GM19452 (cell line): ENCODE measurements at regions not wholly inside any gene's neighbourhood (a gene's known extent, or its start where the extent isn't known, plus 50 kb on each side); places are given as distances from the start of the nearest gene placed in this dataset.
"Not testable (repeated sequence)": the region's sequence is repeated elsewhere in the genome, so short reads cannot be mapped to it uniquely, and the experiment has no call there.

Experiments
- ATAC-seq: cut with Tn5 transposase; IDR thresholded peaks from one replicate; pipeline ENCODE4 v1.9.1; 2021; ENCODE audit not compliant: unreplicated experiment

DNA sequence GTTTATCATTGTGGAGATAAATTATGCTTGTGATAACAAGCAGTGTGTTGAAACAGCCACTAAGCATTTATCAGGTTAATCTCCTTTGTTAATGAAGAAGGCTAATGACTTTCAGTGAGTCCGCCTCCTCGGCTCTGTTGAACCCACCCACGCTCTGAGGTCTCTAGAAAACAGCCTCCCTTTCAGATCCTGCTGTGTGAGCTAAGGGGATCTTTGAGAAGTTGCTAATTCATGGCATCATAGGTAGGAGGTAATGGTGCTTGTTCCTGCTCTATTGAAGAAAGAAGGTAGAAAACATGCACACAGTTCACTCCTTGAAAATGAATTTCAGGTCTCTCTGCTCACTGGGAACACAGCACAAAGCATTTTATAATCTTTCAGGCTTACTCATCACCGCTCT lies 483.9 kb downstream of the AACS start:
- ATAC-seq: no peak

GRCh38 chr12:125549836-125550235 lies 484.6 kb downstream of the AACS start:
- ATAC-seq: no peak

- no peak for ATAC-seq
Measured at GRCh38 chr12:125552295-125552694, 487.1 kb downstream of the AACS start.

- not testable (repeated sequence) for ATAC-seq
Measured at GRCh38 chr12:125561008-125561407, 495.8 kb downstream of the AACS start.

DNA sequence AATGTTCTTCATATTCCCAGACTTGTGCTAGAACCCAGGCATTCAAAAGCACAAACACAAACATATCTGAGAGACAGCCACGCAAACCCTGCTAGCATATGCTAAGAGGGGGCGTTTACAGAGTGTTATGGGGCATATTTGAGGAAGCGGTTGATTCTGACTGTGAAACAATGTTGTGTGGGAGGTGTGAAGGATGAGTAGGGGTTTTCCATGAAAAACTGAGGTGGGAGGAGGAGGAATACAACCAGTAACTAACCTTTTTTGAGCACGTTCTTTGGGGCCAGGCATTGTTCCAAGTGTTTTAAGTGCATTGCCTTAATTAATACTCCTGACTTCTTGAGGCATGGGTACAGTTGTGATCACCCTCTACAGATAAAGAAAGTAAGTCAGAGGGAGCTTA lies 499.5 kb downstream of the AACS start:
- no peak for ATAC-seq

GRCh38 chr12:125567581-125567980 lies 502.3 kb downstream of the AACS start:
- ATAC-seq: no peak

GRCh38 chr12:125568306-125568705 lies 503.1 kb downstream of the AACS start:
- no peak for ATAC-seq

GRCh38 chr12:125573271-125573670 lies 508.0 kb downstream of the AACS start:
- ATAC-seq: no peak

GRCh38 chr12:125577334-125577733 lies 512.1 kb downstream of the AACS start:
- no peak for ATAC-seq

DNA sequence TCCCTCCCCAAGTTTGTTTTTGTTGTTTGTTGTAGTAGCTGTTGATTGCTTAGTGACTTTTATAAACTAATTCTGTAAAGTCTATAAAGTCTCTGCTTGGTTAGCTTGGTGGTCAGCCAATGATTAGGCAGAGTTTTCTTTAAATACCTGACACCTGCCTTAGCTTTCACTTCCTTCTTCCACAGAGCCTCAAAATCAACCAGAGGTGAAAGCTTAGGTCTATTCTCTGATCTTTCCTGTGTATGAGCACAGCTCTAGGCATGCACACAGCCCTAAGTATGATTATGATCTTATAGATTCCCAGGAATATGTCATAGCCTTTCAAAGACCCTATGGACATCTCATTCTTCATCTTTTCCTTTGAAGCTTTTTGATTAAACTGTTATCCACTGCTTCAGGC lies 514.7 kb downstream of the AACS start:
- no peak for ATAC-seq

- no peak for ATAC-seq
Measured at GRCh38 chr12:125583071-125583470, 517.8 kb downstream of the AACS start.

- ATAC-seq: no peak
Measured at GRCh38 chr12:125586441-125586840, 521.2 kb downstream of the AACS start.

- no peak for ATAC-seq
Measured at GRCh38 chr12:125593269-125593668, 528.0 kb downstream of the AACS start.

GRCh38 chr12:125604976-125605375 lies 539.7 kb downstream of the AACS start:
- no peak for ATAC-seq

DNA sequence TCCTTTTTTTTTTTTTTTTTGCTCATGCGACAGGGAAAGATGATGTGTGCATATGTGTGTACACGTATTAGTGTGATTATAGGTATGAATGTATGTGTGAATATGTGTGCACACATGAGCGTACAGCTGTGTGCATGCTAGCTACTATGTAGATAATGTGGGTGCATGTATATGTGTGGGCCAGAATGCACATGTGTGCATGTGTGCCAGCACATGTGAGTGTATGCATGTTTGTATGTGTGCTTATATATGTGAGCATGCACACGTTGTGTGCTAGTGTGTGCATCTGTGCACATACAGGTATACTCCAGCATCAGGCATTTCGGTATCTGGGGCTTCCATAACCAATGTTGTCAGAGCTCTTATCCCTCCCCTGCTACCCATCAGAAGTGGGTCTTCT lies 541.1 kb downstream of the AACS start:
- ATAC-seq: no peak

- ATAC-seq: no peak
Measured at GRCh38 chr12:125610292-125610691, 545.1 kb downstream of the AACS start.

GRCh38 chr12:125610971-125611370 lies 545.7 kb downstream of the AACS start:
- ATAC-seq: no peak

DNA sequence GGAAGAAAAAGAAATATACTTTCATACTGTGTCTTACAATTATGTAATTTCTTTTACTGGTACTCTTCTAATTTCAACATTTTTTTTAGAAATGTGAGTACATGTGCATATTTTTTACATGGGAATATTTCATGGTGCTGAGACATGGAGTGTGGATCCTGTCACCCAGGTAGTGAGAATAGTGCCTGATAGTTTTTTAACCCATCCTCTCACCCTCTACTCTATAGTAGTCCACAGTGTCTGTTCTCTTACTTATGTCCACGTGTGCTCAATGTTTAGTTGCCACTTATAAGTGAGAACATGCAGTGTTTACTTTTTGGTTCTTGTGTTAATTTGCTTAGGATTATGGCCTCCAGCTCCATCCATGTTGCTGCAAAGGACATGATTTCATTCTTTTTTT lies 548.8 kb downstream of the AACS start:
- ATAC-seq: no peak

GRCh38 chr12:125619723-125620122 lies 554.5 kb downstream of the AACS start:
- no peak for ATAC-seq

DNA sequence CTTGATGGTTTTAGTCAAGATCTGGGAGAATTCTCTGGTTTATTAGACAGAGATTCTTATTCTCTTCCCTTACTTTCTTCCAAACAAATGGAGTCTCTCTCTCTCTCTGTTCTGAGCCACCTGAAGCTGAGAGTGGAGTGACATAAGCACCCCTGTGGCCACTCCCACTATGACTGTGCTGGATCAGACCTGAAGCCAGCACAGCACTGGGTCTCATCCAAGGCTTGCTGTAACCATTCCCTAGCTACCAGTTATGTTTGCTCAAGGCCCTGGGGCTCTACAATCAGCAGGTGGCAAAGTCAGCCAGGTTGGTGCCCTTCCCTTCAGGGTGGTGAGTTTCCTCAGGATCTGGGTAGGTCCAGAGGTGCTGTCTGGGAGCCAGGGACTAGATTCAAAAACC lies 568.5 kb downstream of the AACS start:
- no peak for ATAC-seq

- ATAC-seq: no peak
Measured at GRCh38 chr12:125634813-125635212, 569.6 kb downstream of the AACS start.

GRCh38 chr12:125639826-125640225 lies 574.6 kb downstream of the AACS start:
- ATAC-seq: no peak

DNA sequence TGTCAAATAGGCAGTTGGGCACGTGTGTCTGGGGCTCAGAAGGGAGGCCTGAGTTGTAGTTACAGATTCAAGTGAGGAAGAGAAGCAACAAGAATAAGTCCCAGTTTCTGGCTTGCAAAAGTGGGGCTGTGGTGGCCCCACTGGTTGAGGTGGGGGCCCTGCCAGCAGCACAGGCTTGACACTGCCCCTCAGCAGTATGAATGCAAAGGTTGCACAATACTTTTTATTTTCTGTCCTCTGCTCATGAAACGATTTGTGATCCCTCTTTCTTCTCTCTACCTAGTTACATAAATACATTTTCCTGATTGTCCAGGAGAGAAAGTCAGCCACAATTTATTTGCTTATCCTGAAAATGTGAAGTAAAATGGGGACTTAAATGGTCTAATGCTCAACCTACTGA lies 577.8 kb downstream of the AACS start:
- no peak for ATAC-seq

DNA sequence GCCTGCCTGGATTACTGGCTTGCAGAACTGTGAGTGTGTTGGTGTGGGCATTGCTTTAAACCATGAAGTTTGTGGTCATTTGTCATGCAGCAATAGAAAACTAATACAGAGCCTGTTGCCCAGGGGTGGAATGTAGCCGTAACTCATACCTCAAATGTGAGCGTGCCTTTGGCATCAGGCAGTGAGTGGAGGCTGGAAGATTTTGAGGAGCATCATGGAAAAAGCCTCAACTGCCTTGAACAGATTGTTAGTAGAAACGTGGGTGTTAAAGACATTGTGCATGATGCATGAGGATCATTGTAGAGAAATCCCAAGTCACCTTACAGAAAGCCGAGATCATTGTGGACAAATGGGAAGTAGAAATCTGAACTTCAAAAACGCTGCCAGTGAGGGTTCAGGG lies 580.5 kb downstream of the AACS start:
- no peak for ATAC-seq
